PC-3 (cell line): ENCODE measurements at regions not wholly inside any gene's neighbourhood (a gene's known extent, or its start where the extent isn't known, plus 50 kb on each side); places are given as distances from the start of the nearest gene placed in this dataset.

Experiments
- ATAC-seq: fragments of 200-7000 bp; cut with Tn5 transposase; 2 replicates; pipeline ENCODE4 v1.9.1; 2020; ENCODE audit warnings: mild to moderate bottlenecking, moderate library complexity
- BruUV-seq: library from RNA; stranded (reverse); fragments of 400-500 nt; replicated peaks from 2 replicates; lab custom pipeline; 2021; lab: Mats Ljungman, UMichigan
- CTCF ChIA-PET: fragments of 300-600 bp; sonication (Branson Sonifier 250); formaldehyde crosslinking; loops from one replicate; lab custom pipeline; 2022; ENCODE audit warnings: antibody characterized with exemption; lab: Charles Lee
- POLR2A ChIA-PET: fragments of 300-600 bp; sonication (Branson Sonifier 250); formaldehyde crosslinking; loops from one replicate; lab custom pipeline; 2022; ENCODE audit warnings: antibody characterized with exemption; ENCODE audit not compliant: unreplicated experiment; lab: Charles Lee
- DNase-seq: peaks from one replicate; pipeline ENCODE4 v3.0.0-alpha.2; 2015
- H2AFZ ChIP-seq: fragments of 300-600 bp; sonication (generic); 2 replicates; pipeline ENCODE4 v1.6.0; 2016; ENCODE audit warnings: antibody characterized with exemption, low read length
- H3F3A ChIP-seq: fragments of 300-600 bp; sonication (generic); one replicate; pipeline ENCODE4 v1.6.0; 2017; ENCODE audit warnings: antibody characterized with exemption, low read length, control low read depth, mild to moderate bottlenecking; ENCODE audit not compliant: unreplicated experiment
- H3K27ac ChIP-seq: fragments of 300-600 bp; sonication (generic); 2 replicates; pipeline ENCODE4 v1.5.1; 2016; ENCODE audit warnings: mild to moderate bottlenecking, low read length
- H3K27me3 ChIP-seq: fragments of 300-600 bp; sonication (generic); 2 replicates; pipeline ENCODE4 v1.6.1; 2016; ENCODE audit warnings: low read length, mixed read lengths
- H3K36me3 ChIP-seq: fragments of 300-600 bp; sonication (generic); 2 replicates; pipeline ENCODE4 v1.6.1; 2016; ENCODE audit warnings: low read depth, mixed run types, low read length, mixed read lengths
- H3K4me1 ChIP-seq: fragments of 300-600 bp; sonication (generic); 2 replicates; pipeline ENCODE4 v1.5.1; 2016; ENCODE audit warnings: low read length; ENCODE audit not compliant: insufficient read depth
- H3K4me2 ChIP-seq: fragments of 300-600 bp; sonication (generic); 2 replicates; pipeline ENCODE4 v1.6.0; 2016; ENCODE audit warnings: low read length
- H3K4me3 ChIP-seq: fragments of 300-600 bp; sonication (generic); 2 replicates; pipeline ENCODE4 v1.5.1; 2016; ENCODE audit warnings: mild to moderate bottlenecking, low read length, mixed read lengths
- H3K79me2 ChIP-seq: fragments of 300-600 bp; sonication (generic); 2 replicates; pipeline ENCODE4 v1.6.1; 2017; ENCODE audit warnings: low read length, mixed read lengths
- H3K9ac ChIP-seq: fragments of 300-600 bp; sonication (generic); 2 replicates; pipeline ENCODE4 v1.6.0; 2016; ENCODE audit warnings: mild to moderate bottlenecking, low read length
- H3K9me2 ChIP-seq: fragments of 300-600 bp; sonication (generic); replicated peaks from 2 replicates; pipeline ENCODE4 v1.6.1; 2016; ENCODE audit warnings: mixed run types, low read length, mixed read lengths
- H3K9me3 ChIP-seq: fragments of 300-600 bp; sonication (generic); 2 replicates; pipeline ENCODE4 v1.6.1; 2016; ENCODE audit warnings: low read length, mixed read lengths
- H4K20me1 ChIP-seq: fragments of 300-600 bp; sonication (generic); 2 replicates; pipeline ENCODE4 v1.6.1; 2016; ENCODE audit warnings: low read length, mixed read lengths
- CTCF ChIP-seq: fragments of 300-600 bp; sonication (generic); conservative IDR thresholded peaks from 2 replicates; pipeline ENCODE4 v1.5.1; 2017; ENCODE audit warnings: antibody characterized with exemption, low read depth, mild to moderate bottlenecking, low read length
- EZH2 ChIP-seq: fragments of 300-600 bp; sonication (generic); IDR thresholded peaks from one replicate; pipeline ENCODE4 v1.6.1; 2017; ENCODE audit warnings: antibody characterized with exemption, mild to moderate bottlenecking, low read length; ENCODE audit not compliant: unreplicated experiment
- EZH2phosphoT487 ChIP-seq: fragments of 300-600 bp; sonication (generic); IDR thresholded peaks from 2 replicates; pipeline ENCODE4 v1.6.1; 2018; ENCODE audit warnings: mild to moderate bottlenecking, antibody characterized with exemption, low read length, borderline replicate concordance
- intact Hi-C: fragments of 100-400 bp; cut with micrococcal nuclease; formaldehyde crosslinking; loops from 2 replicates; pipeline ENCODE4 v1.9.0; 2023

- H3K27ac ChIP-seq = no peak overlapping the region
- H3K9me3 ChIP-seq = no peaks in the 10 kb centered on the region
- no peak overlapping the region for H3K4me3 ChIP-seq
- H2AFZ ChIP-seq = no peak overlapping the region
- no TSS peak for BruUV-seq
- no peak overlapping the region for H3K9ac ChIP-seq
- DNase-seq (no peak), ATAC-seq (no peak)
- TF ChIP-seq EZH2 (no peak), EZH2phosphoT487 (no peak), CTCF (no peak)
- H3K27me3 ChIP-seq = peaks cover 16% of the 10 kb centered on the region
- no peaks in the 10 kb centered on the region for H3K9me2 ChIP-seq
- intact Hi-C loops = no loop called here
- ChIA-PET CTCF (no interaction called here), POLR2A (no interaction called here)
- H3K4me1 ChIP-seq = no peaks in the 10 kb centered on the region
- H4K20me1 ChIP-seq = no peaks in the 10 kb centered on the region
- H3K36me3 ChIP-seq = no peaks in the 10 kb centered on the region
- H3K79me2 ChIP-seq = no peaks in the 10 kb centered on the region
- H3K4me2 ChIP-seq = no peak overlapping the region
- H3F3A ChIP-seq = no peaks in the 10 kb centered on the region
Observed at GRCh38 chr15:61344293-61344692, 115.2 kb upstream of the RORA start.

- Histone ChIP-seq H4K20me1 (no peaks in the 10 kb centered on the region), H3K4me3 (no peak overlapping the region), H3K9ac (no peak overlapping the region), H3F3A (no peaks in the 10 kb centered on the region), H3K9me2 (no peaks in the 10 kb centered on the region), H3K9me3 (no peaks in the 10 kb centered on the region), H3K36me3 (no peaks in the 10 kb centered on the region), H3K79me2 (no peaks in the 10 kb centered on the region), H3K27me3 (peaks cover 18% of the 10 kb centered on the region), H2AFZ (no peak overlapping the region), H3K27ac (no peak overlapping the region), H3K4me1 (no peaks in the 10 kb centered on the region), H3K4me2 (no peak overlapping the region)
- ChIA-PET POLR2A (no interaction called here), CTCF (no interaction called here)
- intact Hi-C loops = no loop called here
- BruUV-seq = no TSS peak
- no peak for ATAC-seq
- no peak for DNase-seq
- no peak for TF ChIP-seq EZH2
- TF ChIP-seq EZH2phosphoT487 = no peak
Observed at GRCh38 chr15:61342390-61342789, 113.3 kb upstream of the RORA start.

GRCh38 chr15:61339516-61339915 is 110.4 kb upstream of the RORA start:
- Histone ChIP-seq H3K36me3 (no peaks in the 10 kb centered on the region), H3K4me2 (no peak overlapping the region), H3F3A (no peaks in the 10 kb centered on the region), H4K20me1 (no peaks in the 10 kb centered on the region), H3K79me2 (no peaks in the 10 kb centered on the region), H3K27me3 (peaks cover 20% of the 10 kb centered on the region), H3K9me2 (no peaks in the 10 kb centered on the region), H3K27ac (no peak overlapping the region), H3K9ac (no peak overlapping the region), H3K9me3 (no peaks in the 10 kb centered on the region), H3K4me1 (no peaks in the 10 kb centered on the region), H2AFZ (no peak overlapping the region), H3K4me3 (no peak overlapping the region)
- CTCF ChIA-PET = no interaction called here
- POLR2A ChIA-PET = no interaction called here
- intact Hi-C loops = no loop called here
- TF ChIP-seq EZH2phosphoT487 (no peak), CTCF (no peak), EZH2 (no peak)
- DNase-seq = no peak
- no peak for ATAC-seq
- BruUV-seq = no TSS peak
